Right renal cortex interstitium (tissue), 3 donors: ENCODE measurements at regions not wholly inside any gene's neighbourhood (a gene's known extent, or its start where the extent isn't known, plus 50 kb on each side); places are given as distances from the start of the nearest gene placed in this dataset.
A peak's percentile ranks its signal among the peaks of the same experiment; 100 is the strongest.
"Not testable (repeated sequence)": the region's sequence is repeated elsewhere in the genome, so short reads cannot be mapped to it uniquely, and the experiment has no call there.

Source experiments
- DNase-seq, 3 donors: peaks; one replicate each; pipeline ENCODE4 v3.0.0-alpha.2; 2013; ENCODE audit warnings: low read depth in 3 of 3, low spot score in 2 of 3

DNA sequence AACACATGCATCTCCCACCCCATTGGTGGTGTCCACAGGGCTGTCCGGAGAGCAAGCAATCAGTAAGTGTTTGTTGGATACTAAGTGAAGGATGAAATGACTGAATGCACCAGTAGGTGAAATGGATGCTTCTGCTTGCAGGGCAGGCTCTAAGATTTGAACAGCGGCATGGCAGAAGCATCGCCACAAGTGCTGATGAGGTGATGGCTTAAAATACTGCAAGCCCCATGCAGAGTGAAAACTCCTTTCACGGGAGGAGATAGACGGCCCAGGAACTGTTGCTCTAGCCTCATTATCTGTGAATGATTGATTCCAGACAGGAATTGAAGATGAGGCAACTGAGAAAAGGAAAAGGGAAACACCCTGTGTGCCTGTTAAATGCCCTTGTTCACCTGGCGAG, 158.9 kb downstream of the LY86 start:
- DNase-seq = no peak

GRCh38 chr6:6748001-6748400, 159.5 kb downstream of the LY86 start:
- no peak for DNase-seq

DNA sequence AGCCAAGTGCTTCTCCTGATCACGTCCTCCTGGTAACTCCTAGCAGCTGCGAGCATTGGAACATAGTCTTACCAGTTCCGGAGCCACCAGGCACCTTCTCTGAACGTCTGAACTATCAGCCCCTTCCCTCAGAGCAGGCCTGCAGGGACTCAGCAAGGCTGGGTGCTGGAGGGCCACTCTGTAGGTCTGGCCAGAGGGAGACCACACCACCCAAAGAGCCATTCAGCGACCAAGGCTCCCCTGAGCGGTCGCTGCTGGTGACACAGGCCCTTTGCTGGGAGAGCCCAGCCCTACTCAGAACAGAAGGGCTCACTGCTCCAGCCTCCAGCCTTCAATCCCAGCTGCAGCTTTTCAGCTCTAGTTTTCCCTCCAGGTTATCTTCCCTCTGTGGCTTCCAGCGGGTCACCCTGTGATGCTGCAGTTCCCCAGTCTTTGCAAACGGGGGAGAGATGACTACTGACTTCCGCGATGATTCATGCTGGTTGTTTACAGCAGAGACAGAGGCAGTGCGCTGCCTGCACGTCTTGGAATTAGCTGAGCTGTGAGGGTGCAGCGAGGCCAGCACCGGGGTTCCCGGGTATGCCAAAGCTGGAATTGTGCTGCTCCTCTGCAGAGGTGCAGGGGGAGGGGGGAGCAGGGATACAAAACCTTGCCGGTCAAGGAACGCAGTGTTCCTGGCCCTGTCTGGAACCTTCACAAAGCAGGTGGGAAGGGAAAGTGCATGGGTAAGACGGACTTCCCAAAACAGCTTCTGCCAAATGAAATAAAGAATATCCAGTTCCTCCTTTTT, 161.4 kb downstream of the LY86 start:
- no peak for DNase-seq

GRCh38 chr6:6750594-6751265, 162.2 kb downstream of the LY86 start:
- DNase-seq = no peak

DNA sequence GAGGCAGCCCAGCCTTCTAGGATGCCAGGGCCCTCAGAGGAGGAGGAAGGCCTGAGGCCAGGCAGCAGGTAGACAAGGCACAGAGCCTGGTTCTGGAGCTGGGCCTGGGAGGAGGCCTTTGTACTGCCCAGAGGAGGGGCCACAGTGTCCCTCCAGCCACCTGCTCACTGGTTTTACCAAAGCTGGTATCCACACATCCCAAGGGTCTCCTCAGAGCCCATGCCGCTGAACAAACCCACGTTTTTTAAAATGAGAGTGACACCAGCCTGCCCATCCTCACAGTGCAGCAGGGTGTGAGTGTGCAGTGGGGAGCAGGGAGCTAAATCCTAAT, 162.7 kb downstream of the LY86 start:
- DNase-seq = no peak

DNA sequence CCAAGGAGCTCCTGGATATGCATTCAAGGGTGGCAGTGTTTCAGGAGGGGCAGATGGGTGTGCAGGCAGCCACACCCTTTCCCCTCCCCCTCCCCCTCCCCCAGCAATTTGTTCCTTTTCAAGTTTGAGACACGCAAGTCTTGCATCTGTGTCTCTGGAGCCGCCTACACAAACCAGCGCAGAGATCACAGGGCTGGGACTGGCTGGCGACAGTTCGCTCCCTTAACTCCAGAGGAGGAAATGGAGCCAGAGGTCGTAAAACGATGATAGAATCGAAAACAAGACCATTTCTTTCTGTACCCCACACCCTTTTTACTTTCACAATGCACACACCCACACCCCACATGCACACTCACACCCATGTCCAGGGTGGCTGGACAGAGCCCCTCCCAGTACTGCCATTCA, 163.1 kb downstream of the LY86 start:
- no peak for DNase-seq

- DNase-seq = peak in 1 of 3 donors; percentile 52
Observed at GRCh38 chr6:6752129-6752528, 163.6 kb downstream of the LY86 start.

DNA sequence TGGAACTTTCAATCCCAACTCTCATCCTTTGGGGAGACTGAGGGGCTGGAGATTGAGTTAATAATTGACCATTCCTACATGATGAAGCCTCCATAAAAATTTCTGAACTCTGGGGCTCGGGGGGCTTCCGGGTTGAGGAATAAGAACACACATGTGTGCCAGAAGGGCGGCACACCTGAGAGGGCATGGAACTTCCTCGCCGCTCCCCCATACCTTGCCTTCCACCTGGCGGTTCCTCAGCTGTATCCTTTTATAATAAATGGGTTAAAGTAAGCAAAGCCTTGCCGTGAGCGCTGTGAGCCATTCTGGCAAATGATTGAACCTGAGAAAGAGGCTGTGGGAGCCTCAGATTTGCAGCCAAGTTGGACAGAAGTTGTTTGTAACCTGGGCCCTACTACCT, 164.8 kb downstream of the LY86 start:
- no peak for DNase-seq

DNA sequence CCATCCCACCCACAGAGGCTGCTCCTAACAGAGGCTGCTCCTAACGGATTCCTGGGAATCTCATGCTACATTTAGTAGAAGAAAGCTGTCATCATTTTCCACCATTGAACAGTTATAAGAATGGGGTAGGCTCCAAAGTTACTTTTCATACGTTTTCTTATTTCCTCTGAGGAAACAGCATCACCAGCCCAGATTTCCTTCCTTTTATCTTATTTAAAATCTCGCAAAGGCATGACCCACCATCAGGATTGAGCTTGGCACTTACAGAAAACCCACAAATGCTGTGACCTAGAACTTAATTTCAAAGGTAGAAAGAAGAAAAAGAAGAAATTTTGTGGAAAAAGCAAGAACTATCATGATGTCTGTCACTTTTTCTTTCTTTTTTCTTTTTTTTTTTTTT, 168.0 kb downstream of the LY86 start:
- no peak for DNase-seq

- no peak for DNase-seq
Observed at GRCh38 chr6:6758546-6758914, 170.0 kb downstream of the LY86 start.

DNA sequence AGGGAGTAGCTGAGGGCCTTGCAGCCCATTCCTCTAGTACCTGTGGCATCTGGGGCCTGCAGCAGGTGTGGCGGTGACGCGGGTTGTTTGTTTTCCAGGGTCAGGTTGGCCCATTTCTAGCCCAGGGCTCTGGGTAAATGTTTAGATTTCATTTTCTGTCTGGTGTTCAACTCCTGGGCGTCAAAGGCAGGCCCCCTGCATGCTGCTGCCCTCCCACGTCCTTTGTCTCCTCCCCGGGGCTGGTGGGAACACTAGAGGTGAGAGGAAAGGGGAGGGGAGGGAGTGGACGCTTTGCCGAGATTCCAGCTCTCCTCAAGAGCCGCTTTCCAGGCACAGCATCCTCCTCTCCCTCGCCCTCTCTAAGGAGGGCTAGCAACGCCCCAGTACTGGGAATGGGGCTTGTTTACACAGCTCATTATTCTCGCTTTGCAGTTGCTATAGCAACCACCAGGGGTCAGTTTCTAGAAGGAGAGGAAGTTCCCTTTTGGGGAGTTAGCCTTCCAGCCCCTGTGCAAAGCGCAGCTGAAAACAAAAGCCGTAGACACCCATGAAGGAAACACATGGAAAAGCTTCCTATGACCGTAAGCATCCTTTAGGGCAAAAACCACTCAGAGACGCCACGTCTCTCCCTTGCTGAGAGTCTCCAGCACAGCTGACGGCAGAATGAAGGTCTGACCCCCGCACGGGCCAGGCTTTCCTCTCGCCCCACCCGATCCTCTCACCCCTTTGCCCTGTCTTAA, 170.6 kb downstream of the LY86 start:
- DNase-seq = peak; percentile 67 to 77 (median 73)

- DNase-seq = no peak
Observed at GRCh38 chr6:6760002-6760401, 171.5 kb downstream of the LY86 start.

DNA sequence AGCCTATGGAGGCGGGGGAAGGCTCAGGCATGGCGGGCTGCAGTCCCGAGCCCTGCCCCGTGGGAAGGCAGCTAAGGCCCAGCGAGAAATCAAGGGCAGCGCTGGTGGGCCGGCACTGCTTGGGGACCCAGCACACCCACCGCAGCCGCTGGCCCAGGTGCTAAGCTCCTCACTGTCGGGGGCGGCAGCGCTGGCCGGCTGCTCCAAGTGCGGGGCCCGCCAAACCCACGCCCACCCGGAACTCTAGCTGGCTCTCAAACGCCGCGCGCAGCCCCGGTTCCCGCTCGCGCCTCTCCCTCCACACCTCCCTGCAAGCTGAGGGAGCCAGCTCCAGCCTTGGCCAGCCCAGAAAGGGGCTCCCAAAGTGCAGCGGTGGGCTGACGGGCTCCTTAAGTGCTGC, 174.0 kb downstream of the LY86 start:
- DNase-seq = not testable (repeated sequence)

DNA sequence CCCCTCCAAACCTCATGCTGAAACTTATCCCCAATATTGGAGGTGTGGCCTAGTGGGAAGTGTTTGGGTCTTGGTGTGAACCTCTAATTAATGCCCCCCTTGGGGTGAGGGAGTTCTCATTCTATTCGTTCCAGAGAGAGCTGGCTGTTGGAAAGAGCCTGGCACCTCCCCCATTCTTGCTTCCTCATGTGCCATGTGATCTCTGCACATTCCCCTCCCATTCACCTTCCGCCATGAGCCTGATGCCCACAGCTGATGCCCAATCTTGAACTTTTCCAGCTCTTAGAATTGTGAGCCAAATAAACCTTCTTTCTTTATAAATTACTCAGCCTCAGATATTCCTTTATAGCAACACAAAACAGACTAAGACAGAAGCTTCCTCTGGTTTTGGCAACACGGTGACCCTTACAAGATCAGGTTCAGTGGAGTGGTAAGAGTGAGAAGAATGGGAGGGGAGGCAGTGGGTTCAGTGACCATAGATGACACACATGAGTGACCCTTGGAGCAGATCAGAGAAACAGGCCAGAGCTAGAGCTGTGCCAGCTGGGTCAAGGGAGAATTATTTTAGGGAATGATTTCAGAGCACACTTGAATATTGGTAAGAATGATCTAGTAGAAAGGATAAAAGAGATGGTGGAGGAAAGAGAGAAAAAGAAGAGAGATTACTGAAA, 176.4 kb downstream of the LY86 start:
- no peak for DNase-seq

DNA sequence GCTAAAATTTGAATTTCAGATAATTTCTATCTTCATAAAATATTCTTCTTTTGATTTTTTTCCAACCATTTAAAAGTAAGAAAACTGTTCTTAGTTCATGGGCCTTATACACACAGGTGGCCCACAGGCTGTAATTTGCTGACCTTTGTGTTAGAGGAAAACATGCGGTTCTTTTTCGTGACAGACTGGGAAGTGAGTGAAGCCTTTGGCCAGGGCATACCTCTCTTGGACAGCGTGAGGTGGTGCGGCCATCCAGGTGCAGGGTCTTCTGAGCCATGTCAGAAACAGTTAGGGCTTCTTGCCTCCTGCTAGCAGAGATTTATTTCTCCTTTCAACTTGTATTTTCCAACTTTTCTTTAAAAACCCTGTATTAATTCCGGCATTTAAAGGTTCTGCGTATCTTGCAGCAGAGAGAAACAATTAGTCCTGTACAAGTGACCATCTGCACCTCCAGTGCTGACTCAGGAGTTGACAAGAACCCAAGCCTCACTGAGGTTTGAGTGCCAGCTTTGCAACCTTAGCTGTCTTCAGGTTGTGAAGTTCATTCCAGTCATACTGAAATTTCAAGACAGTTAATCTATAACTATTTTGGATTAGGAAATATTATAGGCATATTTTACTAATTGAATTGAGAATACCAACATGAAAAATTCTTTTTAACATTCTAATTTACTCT, 177.8 kb downstream of the LY86 start:
- DNase-seq = no peak

DNA sequence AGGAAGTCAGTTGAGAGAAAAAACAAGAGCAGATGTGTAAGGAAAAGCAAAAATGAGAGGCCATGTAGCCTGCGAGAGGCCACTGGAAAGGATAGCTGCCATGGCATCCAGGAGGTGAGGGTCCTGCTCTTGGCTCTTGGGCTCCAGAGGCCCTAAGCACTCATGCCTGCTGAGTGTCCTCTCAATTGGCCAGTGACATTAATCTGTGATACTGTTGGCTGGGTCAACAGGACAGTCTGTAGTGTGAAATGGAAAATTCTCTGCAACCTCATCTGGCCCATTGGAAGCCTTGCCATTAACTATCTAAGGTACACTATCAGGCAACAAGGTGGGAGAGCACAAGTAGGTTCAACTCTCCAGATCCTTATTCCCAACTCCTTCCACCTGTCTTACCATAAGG, 180.9 kb downstream of the LY86 start:
- no peak for DNase-seq

GRCh38 chr6:6771224-6771945, 182.9 kb downstream of the LY86 start:
- no peak for DNase-seq

GRCh38 chr6:6771964-6772363, 183.4 kb downstream of the LY86 start:
- DNase-seq = no peak

- DNase-seq = no peak
Observed at GRCh38 chr6:6772751-6773150, 184.2 kb downstream of the LY86 start.

DNA sequence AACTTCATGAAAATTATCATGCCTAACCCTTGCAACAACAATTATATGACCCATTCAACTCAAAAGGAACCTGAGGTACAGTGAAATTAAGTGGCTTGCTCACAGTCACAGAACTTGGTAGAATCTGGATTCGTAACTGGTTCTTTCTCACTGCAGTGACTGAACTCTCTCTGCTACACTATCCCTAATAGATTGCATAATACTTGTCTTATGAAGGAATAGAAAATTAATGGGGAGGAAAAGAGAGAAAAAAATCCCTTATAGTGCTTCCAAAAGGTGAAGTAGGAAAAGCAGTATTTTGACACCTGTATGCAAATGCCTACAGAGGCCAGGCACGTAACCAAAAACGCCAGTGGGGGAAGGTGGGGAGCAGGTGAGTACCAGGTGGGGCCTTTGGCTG, 186.6 kb downstream of the LY86 start:
- DNase-seq = no peak
